ENCODE measurements at regions not wholly inside any gene's neighbourhood (a gene's known extent, or its start where the extent isn't known, plus 50 kb on each side); places are given as distances from the start of the nearest gene placed in this dataset.
A peak's percentile ranks its signal among the peaks of the same experiment; 100 is the strongest.

- DNase-seq (ENCODE audit: low read depth) = no peak
Measured at GRCh38 chr13:73894995-73895571, 239.1 kb downstream of the KLF12 start.

GRCh38 chr13:73893833-73894232, 240.4 kb downstream of the KLF12 start:
- no peak for DNase-seq (ENCODE audit: low read depth)

- DNase-seq (ENCODE audit: low read depth) = no peak
Measured at GRCh38 chr13:73891805-73892204, 242.4 kb downstream of the KLF12 start.

GRCh38 chr13:73883162-73883561, 251.0 kb downstream of the KLF12 start:
- DNase-seq (ENCODE audit: low read depth) = no peak

- no peak for DNase-seq (ENCODE audit: low read depth)
Measured at GRCh38 chr13:73880365-73880764, 253.8 kb downstream of the KLF12 start.

- no peak for DNase-seq (ENCODE audit: low read depth)
Measured at GRCh38 chr13:73879346-73880015, 254.7 kb downstream of the KLF12 start.

- no peak for DNase-seq (ENCODE audit: low read depth)
Measured at GRCh38 chr13:73877399-73877798, 256.8 kb downstream of the KLF12 start.

GRCh38 chr13:73876323-73876722, 257.9 kb downstream of the KLF12 start:
- DNase-seq (ENCODE audit: low read depth) = peak; percentile 8

GRCh38 chr13:73873940-73874830, 260.0 kb downstream of the KLF12 start:
- DNase-seq (ENCODE audit: low read depth) = no peak

- DNase-seq (ENCODE audit: low read depth) = no peak
Measured at GRCh38 chr13:73872397-73872796, 261.8 kb downstream of the KLF12 start.

- DNase-seq (ENCODE audit: low read depth) = peak; percentile 82
Measured at GRCh38 chr13:73870970-73871935, 263.0 kb downstream of the KLF12 start.

GRCh38 chr13:73870036-73870741, 264.0 kb downstream of the KLF12 start:
- peak; percentile 32 for DNase-seq (ENCODE audit: low read depth)

GRCh38 chr13:73865027-73865426, 269.2 kb downstream of the KLF12 start:
- DNase-seq (ENCODE audit: low read depth) = no peak

GRCh38 chr13:73861136-73861535, 273.1 kb downstream of the KLF12 start:
- DNase-seq (ENCODE audit: low read depth) = no peak

- no peak for DNase-seq (ENCODE audit: low read depth)
Measured at GRCh38 chr13:73860501-73860900, 273.7 kb downstream of the KLF12 start.

- DNase-seq (ENCODE audit: low read depth) = no peak
Measured at GRCh38 chr13:73859841-73860240, 274.4 kb downstream of the KLF12 start.

- no peak for DNase-seq (ENCODE audit: low read depth)
Measured at GRCh38 chr13:73857106-73857505, 277.1 kb downstream of the KLF12 start.

GRCh38 chr13:73851104-73851503, 283.1 kb downstream of the KLF12 start:
- peak; percentile 29 for DNase-seq (ENCODE audit: low read depth)

- DNase-seq (ENCODE audit: low read depth) = no peak
Measured at GRCh38 chr13:73850104-73850873, 283.9 kb downstream of the KLF12 start.

- DNase-seq (ENCODE audit: low read depth) = peak; percentile 30
Measured at GRCh38 chr13:73849292-73849691, 284.9 kb downstream of the KLF12 start.
